HL-60 (cell line): ENCODE measurements at regions not wholly inside any gene's neighbourhood (a gene's known extent, or its start where the extent isn't known, plus 50 kb on each side); places are given as distances from the start of the nearest gene placed in this dataset.

Experiments
- DNase-seq, 2 experiments: peaks; one replicate each; pipeline ENCODE4 v3.0.0-alpha.2; 2010 to 2020; ENCODE audit warnings: low read depth in 1 of 2, low spot score in 1 of 2
- H3K27ac ChIP-seq: fragments of 250-450 bp; sonication (Bioruptor Pico); replicated peaks from 2 replicates; pipeline ENCODE4 v1.5.1; 2020; ENCODE audit warnings: mild to moderate bottlenecking, moderate library complexity
- H3K27me3 ChIP-seq: fragments of 250-450 bp; sonication (Bioruptor Pico); 2 replicates; pipeline ENCODE4 v1.5.1; 2021; ENCODE audit warnings: mild to moderate bottlenecking, moderate library complexity; ENCODE audit not compliant: insufficient read depth, poor library complexity, severe bottlenecking
- H3K4me3 ChIP-seq: replicated peaks from 2 replicates; pipeline ENCODE4 v1.5.1; 2011; ENCODE audit warnings: mild to moderate bottlenecking, control low read depth, low read length; ENCODE audit not compliant: insufficient read depth
- GABPA ChIP-seq: IDR thresholded peaks from 2 replicates; pipeline ENCODE4 v1.6.1; 2012; ENCODE audit warnings: low read depth
- POLR2AphosphoS5 ChIP-seq: IDR thresholded peaks from 2 replicates; pipeline ENCODE4 v1.6.1; 2012; ENCODE audit warnings: low read depth
- SPI1 ChIP-seq: IDR thresholded peaks from 2 replicates; pipeline ENCODE4 v1.6.1; 2012; ENCODE audit warnings: low read depth, mild to moderate bottlenecking, borderline replicate concordance
- TF ChIP-seq, protein P1 (sequence below): IDR thresholded peaks from one replicate; pipeline ENCODE4 v1.5.1; 2011; ENCODE audit warnings: low read length, control low read depth, inconsistent platforms; ENCODE audit not compliant: insufficient read depth
- TF ChIP-seq, protein P2 (sequence below): IDR thresholded peaks from 2 replicates; pipeline ENCODE4 v1.6.1; 2012; ENCODE audit warnings: low read depth; ENCODE audit not compliant: insufficient replicate concordance

DNA sequence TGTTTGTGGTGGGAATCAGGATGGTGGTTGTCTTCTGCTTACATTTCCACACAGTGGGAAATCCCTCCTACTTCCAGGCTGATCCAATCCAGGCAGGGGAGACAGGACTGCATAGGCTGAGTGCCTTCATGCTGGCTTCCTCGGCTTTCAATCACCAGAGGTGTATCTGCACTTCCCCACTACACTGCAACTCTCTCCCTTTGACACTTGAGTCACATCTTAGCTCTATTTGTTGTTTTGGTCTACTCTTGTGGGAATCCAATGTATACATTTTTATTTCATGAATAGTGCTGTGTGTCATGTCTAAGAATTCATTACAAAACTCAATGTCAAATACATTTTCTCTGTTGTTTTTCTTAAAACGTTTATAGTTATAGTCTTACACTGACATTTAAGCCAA lies 735.6 kb downstream of the XPNPEP1 start:
- no peak for DNase-seq
- Histone ChIP-seq H3K4me3 (no peak overlapping the region), H3K27me3 (no peaks in the 10 kb centered on the region), H3K27ac (no peak overlapping the region)
- TF ChIP-seq, protein P1, sequence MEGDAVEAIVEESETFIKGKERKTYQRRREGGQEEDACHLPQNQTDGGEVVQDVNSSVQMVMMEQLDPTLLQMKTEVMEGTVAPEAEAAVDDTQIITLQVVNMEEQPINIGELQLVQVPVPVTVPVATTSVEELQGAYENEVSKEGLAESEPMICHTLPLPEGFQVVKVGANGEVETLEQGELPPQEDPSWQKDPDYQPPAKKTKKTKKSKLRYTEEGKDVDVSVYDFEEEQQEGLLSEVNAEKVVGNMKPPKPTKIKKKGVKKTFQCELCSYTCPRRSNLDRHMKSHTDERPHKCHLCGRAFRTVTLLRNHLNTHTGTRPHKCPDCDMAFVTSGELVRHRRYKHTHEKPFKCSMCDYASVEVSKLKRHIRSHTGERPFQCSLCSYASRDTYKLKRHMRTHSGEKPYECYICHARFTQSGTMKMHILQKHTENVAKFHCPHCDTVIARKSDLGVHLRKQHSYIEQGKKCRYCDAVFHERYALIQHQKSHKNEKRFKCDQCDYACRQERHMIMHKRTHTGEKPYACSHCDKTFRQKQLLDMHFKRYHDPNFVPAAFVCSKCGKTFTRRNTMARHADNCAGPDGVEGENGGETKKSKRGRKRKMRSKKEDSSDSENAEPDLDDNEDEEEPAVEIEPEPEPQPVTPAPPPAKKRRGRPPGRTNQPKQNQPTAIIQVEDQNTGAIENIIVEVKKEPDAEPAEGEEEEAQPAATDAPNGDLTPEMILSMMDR: no peak
- no peak for TF ChIP-seq GABPA
- TF ChIP-seq POLR2AphosphoS5: no peak
- TF ChIP-seq, protein P2, sequence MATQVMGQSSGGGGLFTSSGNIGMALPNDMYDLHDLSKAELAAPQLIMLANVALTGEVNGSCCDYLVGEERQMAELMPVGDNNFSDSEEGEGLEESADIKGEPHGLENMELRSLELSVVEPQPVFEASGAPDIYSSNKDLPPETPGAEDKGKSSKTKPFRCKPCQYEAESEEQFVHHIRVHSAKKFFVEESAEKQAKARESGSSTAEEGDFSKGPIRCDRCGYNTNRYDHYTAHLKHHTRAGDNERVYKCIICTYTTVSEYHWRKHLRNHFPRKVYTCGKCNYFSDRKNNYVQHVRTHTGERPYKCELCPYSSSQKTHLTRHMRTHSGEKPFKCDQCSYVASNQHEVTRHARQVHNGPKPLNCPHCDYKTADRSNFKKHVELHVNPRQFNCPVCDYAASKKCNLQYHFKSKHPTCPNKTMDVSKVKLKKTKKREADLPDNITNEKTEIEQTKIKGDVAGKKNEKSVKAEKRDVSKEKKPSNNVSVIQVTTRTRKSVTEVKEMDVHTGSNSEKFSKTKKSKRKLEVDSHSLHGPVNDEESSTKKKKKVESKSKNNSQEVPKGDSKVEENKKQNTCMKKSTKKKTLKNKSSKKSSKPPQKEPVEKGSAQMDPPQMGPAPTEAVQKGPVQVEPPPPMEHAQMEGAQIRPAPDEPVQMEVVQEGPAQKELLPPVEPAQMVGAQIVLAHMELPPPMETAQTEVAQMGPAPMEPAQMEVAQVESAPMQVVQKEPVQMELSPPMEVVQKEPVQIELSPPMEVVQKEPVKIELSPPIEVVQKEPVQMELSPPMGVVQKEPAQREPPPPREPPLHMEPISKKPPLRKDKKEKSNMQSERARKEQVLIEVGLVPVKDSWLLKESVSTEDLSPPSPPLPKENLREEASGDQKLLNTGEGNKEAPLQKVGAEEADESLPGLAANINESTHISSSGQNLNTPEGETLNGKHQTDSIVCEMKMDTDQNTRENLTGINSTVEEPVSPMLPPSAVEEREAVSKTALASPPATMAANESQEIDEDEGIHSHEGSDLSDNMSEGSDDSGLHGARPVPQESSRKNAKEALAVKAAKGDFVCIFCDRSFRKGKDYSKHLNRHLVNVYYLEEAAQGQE: no peak
- no peak for TF ChIP-seq SPI1

DNA sequence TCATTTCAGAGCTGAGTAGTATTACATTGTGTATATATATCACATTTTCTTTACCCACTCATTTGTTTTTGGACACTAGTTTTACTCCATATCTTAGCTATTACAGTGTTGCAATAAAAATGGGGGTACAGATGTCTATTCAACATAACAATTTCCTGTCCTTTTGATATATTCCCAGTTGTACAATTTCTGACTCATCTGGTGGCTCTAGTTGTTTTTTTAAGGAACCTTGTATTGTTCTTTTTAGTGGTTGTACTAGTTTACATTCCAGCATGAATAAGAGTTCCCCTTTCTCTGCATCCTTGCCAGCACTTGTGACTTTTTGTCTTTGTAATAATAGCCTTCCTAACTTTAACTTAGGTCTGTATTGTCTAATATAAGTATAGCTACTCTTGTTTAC lies 739.9 kb downstream of the XPNPEP1 start:
- no peaks in the 10 kb centered on the region for H3K27me3 ChIP-seq
- H3K4me3 ChIP-seq: no peak overlapping the region
- TF ChIP-seq, protein P2: no peak
- no peak for TF ChIP-seq GABPA
- TF ChIP-seq, protein P1: no peak
- TF ChIP-seq SPI1: no peak
- TF ChIP-seq POLR2AphosphoS5: no peak
- no peak for DNase-seq
- H3K27ac ChIP-seq: no peak overlapping the region

DNA sequence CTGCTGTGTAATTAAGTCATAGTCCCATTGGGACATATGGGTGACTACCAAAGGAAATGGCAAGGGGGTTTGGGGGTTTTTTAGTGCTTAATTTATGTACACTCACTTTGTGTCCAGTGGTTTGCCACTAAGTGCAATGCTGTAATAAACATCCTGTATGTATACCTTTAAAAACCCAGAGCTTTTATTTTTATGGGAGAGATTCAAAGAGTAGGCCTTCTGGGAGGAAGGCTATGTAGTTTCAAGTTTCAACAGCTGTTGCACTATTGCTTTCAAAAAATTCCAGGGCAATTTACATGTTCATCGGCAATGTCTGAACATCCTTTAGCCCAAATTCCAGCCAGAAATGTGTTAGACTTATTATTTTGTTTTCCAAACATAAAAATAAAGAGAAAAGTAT lies 744.7 kb downstream of the XPNPEP1 start:
- H3K27ac ChIP-seq: no peak overlapping the region
- no peak for DNase-seq
- H3K4me3 ChIP-seq: no peak overlapping the region
- TF ChIP-seq, protein P1: no peak
- TF ChIP-seq GABPA (no peak), SPI1 (no peak), POLR2AphosphoS5 (no peak)
- TF ChIP-seq, protein P2: no peak
- no peaks in the 10 kb centered on the region for H3K27me3 ChIP-seq
